ENCODE measurements at regions not wholly inside any gene's neighbourhood (a gene's known extent, or its start where the extent isn't known, plus 50 kb on each side); places are given as distances from the start of the nearest gene placed in this dataset.

- peaks cover 10% of the 10 kb centered on the region for H3K4me1 ChIP-seq (ENCODE audit: control insufficient read depth, low read length)
- H3K4me3 ChIP-seq (ENCODE audit: low read length): no peak overlapping the region
- no peaks in the 10 kb centered on the region for H3K9me3 ChIP-seq (ENCODE audit: control insufficient read depth, insufficient read depth, low read length)
- H3K36me3 ChIP-seq (ENCODE audit: control insufficient read depth, low read length): no peaks in the 10 kb centered on the region
- TF ChIP-seq EZH2phosphoT487 (IDR thresholded peaks at IDR 0.05; ENCODE audit: borderline replicate concordance, low read length) (no peak), CTCF (IDR thresholded peaks at IDR 0.05; ENCODE audit: low read depth, low read length, poor library complexity, severe bottlenecking) (no peak)
- no peaks in the 10 kb centered on the region for H3K9me2 ChIP-seq (replicated peaks; ENCODE audit: control insufficient read depth, low read length)
- H3K79me2 ChIP-seq (ENCODE audit: control insufficient read depth, low read length): no peaks in the 10 kb centered on the region
- H3F3A ChIP-seq (ENCODE audit: control insufficient read depth, insufficient read depth): no peaks in the 10 kb centered on the region
- H3K27ac ChIP-seq (ENCODE audit: low read depth, low read length): no peak overlapping the region
- no peaks in the 10 kb centered on the region for H3K27me3 ChIP-seq (ENCODE audit: control insufficient read depth, low read length)
- no peaks in the 10 kb centered on the region for H4K20me1 ChIP-seq (ENCODE audit: control insufficient read depth, insufficient read depth, low read depth, low read length)
- H3K4me2 ChIP-seq (ENCODE audit: low read length): no peak overlapping the region
Observed at GRCh38 chr6:14861491-14861943, 384.4 kb upstream of the JARID2 start.

GRCh38 chr6:14862845-14863244 is 383.0 kb upstream of the JARID2 start:
- Histone ChIP-seq H3K79me2 (ENCODE audit: control insufficient read depth, low read length) (no peaks in the 10 kb centered on the region), H3K4me2 (ENCODE audit: low read length) (no peak overlapping the region), H3K9me2 (replicated peaks; ENCODE audit: control insufficient read depth, low read length) (no peaks in the 10 kb centered on the region), H3K4me3 (ENCODE audit: low read length) (no peak overlapping the region), H4K20me1 (ENCODE audit: control insufficient read depth, insufficient read depth, low read depth, low read length) (no peaks in the 10 kb centered on the region), H3K27me3 (ENCODE audit: control insufficient read depth, low read length) (no peaks in the 10 kb centered on the region), H3K9me3 (ENCODE audit: control insufficient read depth, insufficient read depth, low read length) (no peaks in the 10 kb centered on the region), H3K27ac (ENCODE audit: low read depth, low read length) (no peak overlapping the region), H3K36me3 (ENCODE audit: control insufficient read depth, low read length) (no peaks in the 10 kb centered on the region), H3K4me1 (ENCODE audit: control insufficient read depth, low read length) (peaks cover 10% of the 10 kb centered on the region), H3F3A (ENCODE audit: control insufficient read depth, insufficient read depth) (no peaks in the 10 kb centered on the region)
- TF ChIP-seq EZH2phosphoT487 (IDR thresholded peaks at IDR 0.05; ENCODE audit: borderline replicate concordance, low read length): no peak
- no peak for TF ChIP-seq CTCF (IDR thresholded peaks at IDR 0.05; ENCODE audit: low read depth, low read length, poor library complexity, severe bottlenecking)

- Histone ChIP-seq H4K20me1 (ENCODE audit: control insufficient read depth, insufficient read depth, low read depth, low read length) (no peaks in the 10 kb centered on the region), H3F3A (ENCODE audit: control insufficient read depth, insufficient read depth) (no peaks in the 10 kb centered on the region), H3K27me3 (ENCODE audit: control insufficient read depth, low read length) (no peaks in the 10 kb centered on the region), H3K9me2 (replicated peaks; ENCODE audit: control insufficient read depth, low read length) (no peaks in the 10 kb centered on the region), H3K4me3 (ENCODE audit: low read length) (no peak overlapping the region), H3K27ac (ENCODE audit: low read depth, low read length) (no peak overlapping the region), H3K9me3 (ENCODE audit: control insufficient read depth, insufficient read depth, low read length) (no peaks in the 10 kb centered on the region), H3K36me3 (ENCODE audit: control insufficient read depth, low read length) (no peaks in the 10 kb centered on the region), H3K79me2 (ENCODE audit: control insufficient read depth, low read length) (no peaks in the 10 kb centered on the region), H3K4me2 (ENCODE audit: low read length) (no peak overlapping the region), H3K4me1 (ENCODE audit: control insufficient read depth, low read length) (peaks cover 10% of the 10 kb centered on the region)
- TF ChIP-seq EZH2phosphoT487 (IDR thresholded peaks at IDR 0.05; ENCODE audit: borderline replicate concordance, low read length) (no peak), CTCF (IDR thresholded peaks at IDR 0.05; ENCODE audit: low read depth, low read length, poor library complexity, severe bottlenecking) (no peak)
Observed at GRCh38 chr6:14863902-14864850, 381.7 kb upstream of the JARID2 start.
